ENCODE measurements at regions not wholly inside any gene's neighbourhood (a gene's known extent, or its start where the extent isn't known, plus 50 kb on each side); places are given as distances from the start of the nearest gene placed in this dataset.
"Not testable (repeated sequence)": the region's sequence is repeated elsewhere in the genome, so short reads cannot be mapped to it uniquely, and the experiment has no call there.

DNA sequence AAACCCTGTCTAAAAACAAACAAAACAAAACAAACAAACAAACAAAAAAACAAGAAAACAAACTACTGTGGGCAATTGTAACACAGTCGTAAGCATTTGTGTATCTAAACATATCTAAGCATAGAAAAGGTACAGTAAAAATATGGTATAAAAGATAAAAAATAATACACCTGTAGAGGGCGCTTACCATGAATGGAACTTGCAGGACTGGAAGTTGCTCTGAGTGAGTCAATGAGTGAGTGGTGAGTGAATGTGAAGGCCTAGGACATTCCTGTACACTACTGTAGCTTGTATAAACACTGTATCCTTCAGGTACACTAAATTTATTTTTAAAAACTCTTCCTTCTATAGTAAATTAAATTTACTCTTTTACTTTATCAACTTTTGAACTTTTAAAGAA lies 332.0 kb downstream of the ZNF248 start:
- H3K9me3 ChIP-seq; intact Hi-C loops (cut with DNase I; ENCODE audit: low total_unique reads): not testable (repeated sequence)
- TF ChIP-seq, protein P1, sequence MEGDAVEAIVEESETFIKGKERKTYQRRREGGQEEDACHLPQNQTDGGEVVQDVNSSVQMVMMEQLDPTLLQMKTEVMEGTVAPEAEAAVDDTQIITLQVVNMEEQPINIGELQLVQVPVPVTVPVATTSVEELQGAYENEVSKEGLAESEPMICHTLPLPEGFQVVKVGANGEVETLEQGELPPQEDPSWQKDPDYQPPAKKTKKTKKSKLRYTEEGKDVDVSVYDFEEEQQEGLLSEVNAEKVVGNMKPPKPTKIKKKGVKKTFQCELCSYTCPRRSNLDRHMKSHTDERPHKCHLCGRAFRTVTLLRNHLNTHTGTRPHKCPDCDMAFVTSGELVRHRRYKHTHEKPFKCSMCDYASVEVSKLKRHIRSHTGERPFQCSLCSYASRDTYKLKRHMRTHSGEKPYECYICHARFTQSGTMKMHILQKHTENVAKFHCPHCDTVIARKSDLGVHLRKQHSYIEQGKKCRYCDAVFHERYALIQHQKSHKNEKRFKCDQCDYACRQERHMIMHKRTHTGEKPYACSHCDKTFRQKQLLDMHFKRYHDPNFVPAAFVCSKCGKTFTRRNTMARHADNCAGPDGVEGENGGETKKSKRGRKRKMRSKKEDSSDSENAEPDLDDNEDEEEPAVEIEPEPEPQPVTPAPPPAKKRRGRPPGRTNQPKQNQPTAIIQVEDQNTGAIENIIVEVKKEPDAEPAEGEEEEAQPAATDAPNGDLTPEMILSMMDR (IDR thresholded peaks at IDR 0.05): peak in 2 of 7 experiments; percentile 18 to 26

DNA sequence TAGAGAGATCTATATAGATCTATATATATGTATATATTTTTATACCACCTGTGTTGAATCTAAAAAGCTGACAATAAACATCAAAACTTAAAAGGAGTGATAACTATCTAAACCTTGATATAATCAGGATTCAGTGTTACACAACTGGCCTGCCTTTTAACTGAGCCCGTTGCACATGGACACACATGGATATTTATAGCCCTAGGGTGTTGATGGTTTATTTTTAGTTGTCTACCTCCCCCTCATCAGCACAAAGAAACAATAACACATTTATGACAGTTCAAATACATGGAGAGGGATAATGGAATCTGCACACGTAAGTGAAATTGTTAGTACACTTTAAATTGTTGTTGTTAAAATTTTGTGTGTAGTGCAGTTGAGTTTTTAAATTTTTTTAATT lies 336.9 kb downstream of the ZNF248 start:
- Histone ChIP-seq H3K27me3 (no peaks in the 10 kb centered on the region), H3K36me3 (no peaks in the 10 kb centered on the region), H3K9me3 (no peaks in the 10 kb centered on the region), H3K27ac (no peak overlapping the region), H3K4me1 (no peaks in the 10 kb centered on the region), H3K4me3 (no peak overlapping the region)
- DNase-seq: no peak
- intact Hi-C loops (cut with DNase I; ENCODE audit: low total_unique reads): no loop called here
- TF ChIP-seq EP300 (IDR thresholded peaks at IDR 0.05) (no peak), POLR2AphosphoS5 (IDR thresholded peaks at IDR 0.05) (no peak), POLR2A (IDR thresholded peaks at IDR 0.05) (no peak)
- TF ChIP-seq, protein P1 (IDR thresholded peaks at IDR 0.05): no peak
- whole genome bisulfite sequencing, 5 donors: 70 to 77% (median 75%) methylated on average over 2 of the region's 2 CpGs

More for the DNA sequence above, 332.0 kb downstream of the ZNF248 start:
- WGBS, 5 donors: 29 to 47% (median 38%) methylated on average over 2 of the region's 2 CpGs
- not testable (repeated sequence) for H3K27ac ChIP-seq, H3K36me3 ChIP-seq, H3K4me1 ChIP-seq, H3K27me3 ChIP-seq, DNase-seq, H3K4me3 ChIP-seq

DNA sequence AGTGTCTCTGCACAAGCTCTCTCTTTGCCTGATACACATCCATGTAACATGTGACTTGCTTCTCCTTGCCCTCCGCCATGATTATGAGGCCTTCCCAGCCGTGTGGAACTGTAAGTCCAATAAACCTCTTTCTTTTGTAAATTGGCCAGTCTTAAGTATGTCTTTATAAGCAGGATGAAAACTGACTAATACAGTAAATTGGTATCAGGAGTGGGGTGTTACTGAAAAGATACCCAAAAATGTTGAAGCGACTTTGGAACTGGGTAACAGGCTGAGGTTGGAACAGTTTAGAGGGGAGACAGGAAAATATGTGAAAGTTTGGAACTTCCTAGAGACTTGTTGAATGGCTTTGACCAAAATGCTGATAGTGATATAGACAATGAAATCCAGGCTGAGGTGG lies 346.9 kb downstream of the ZNF248 start:
- DNase-seq; H3K4me3 ChIP-seq; intact Hi-C loops (cut with DNase I; ENCODE audit: low total_unique reads); H3K27me3 ChIP-seq; H3K27ac ChIP-seq; H3K4me1 ChIP-seq; H3K36me3 ChIP-seq: not testable (repeated sequence)
- WGBS, 5 donors: 79 to 86% (median 82%) methylated on average over 3 of the region's 3 CpGs
- H3K9me3 ChIP-seq: peaks cover 3 to 30% (median 23%) of the 10 kb centered on the region in 4 donors

DNA sequence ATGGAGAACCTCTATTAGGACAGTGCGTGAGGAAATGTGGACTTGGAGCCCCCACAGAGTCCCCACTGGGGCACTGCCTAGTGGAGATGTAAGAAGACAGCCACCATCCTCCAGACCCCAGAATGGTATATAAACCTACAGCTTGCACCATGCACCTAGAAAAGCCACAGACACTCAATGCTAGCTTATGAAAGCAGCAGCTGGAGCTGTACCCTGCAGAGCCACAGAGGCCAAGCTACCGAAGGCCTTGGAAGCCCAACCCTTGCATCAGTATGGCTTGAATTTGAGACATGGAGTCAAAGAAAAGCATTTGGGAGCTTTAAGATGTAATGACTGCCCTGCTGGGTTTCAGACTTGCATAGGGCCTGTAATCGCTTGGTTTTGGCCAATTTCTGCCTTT lies 361.3 kb downstream of the ZNF248 start:
- intact Hi-C loops (cut with DNase I; ENCODE audit: low total_unique reads): no loop called here
- WGBS, 5 donors: 79 to 88% (median 82%) methylated on average over 2 to 3 of the region's 3 CpGs
- Histone ChIP-seq H3K27ac (no peak overlapping the region), H3K27me3 (no peaks in the 10 kb centered on the region), H3K4me3 (no peak overlapping the region), H3K4me1 (no peaks in the 10 kb centered on the region), H3K36me3 (no peaks in the 10 kb centered on the region), H3K9me3 (peaks cover 0 to 4% (median 0%) of the 10 kb centered on the region in 4 donors)
- TF ChIP-seq POLR2AphosphoS5 (IDR thresholded peaks at IDR 0.05): no peak
- TF ChIP-seq, protein P1 (IDR thresholded peaks at IDR 0.05): no peak
- no peak for DNase-seq

DNA sequence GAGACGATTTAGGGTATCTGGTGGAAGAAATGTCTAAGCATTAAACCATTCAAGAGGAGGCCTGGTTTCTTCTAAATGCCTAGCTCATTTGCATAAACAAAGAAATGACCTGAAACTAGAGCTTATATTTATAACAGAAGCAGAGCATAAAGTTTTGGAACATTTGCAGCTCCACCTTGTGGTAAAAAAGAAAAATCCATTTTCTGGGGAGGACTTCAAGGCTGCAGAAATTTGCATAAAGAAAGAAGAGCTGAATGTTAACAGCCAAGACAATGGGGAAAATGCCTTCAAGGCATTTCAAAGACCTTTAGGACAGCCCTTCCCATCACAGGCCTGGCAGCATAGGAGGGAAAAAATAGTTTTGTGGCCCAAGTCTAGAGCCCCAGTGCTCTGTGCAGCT lies 362.0 kb downstream of the ZNF248 start:
- 34 to 61% (median 51%) methylated on average over 1 of the region's 1 CpG for WGBS, 5 donors
- intact Hi-C loops (cut with DNase I; ENCODE audit: low total_unique reads): no loop called here
- Histone ChIP-seq H3K9me3 (peaks cover 0 to 9% (median 0%) of the 10 kb centered on the region in 4 donors), H3K4me3 (no peak overlapping the region), H3K27me3 (no peaks in the 10 kb centered on the region), H3K27ac (no peak overlapping the region), H3K36me3 (no peaks in the 10 kb centered on the region), H3K4me1 (no peaks in the 10 kb centered on the region)
- TF ChIP-seq POLR2AphosphoS5 (IDR thresholded peaks at IDR 0.05): no peak
- TF ChIP-seq, protein P1 (IDR thresholded peaks at IDR 0.05): peak in 2 of 7 experiments; percentile 13 to 16
- no peak for DNase-seq

DNA sequence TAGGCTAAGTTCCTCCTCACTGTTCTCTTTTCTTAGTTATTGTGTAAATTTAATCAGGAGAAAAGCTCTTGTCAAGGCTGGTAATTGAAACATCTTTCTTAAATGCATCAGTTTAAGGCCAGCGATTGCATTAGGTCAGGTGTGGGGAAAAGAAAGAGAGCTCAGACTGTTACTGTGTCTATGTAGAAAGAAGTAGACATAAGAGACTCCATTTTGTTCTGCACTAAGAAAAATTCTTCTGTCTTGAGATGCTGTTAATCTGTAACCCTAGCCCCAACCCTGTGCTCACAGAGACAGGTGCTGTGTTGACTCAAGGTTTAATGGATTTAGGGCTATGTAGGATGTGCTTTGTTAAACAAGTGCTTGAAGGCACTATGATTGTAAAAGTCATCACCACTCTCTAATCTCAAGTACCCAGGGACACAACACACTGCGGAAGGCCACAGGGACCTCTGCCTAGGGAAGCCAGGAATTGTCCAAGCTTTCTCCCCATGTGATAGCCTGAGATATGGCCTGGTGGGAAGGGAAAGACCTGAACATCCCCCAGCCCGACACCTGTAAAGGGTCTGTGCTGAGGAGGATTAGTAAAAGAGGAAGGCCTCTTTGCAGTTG lies 364.1 kb downstream of the ZNF248 start:
- H3K4me1 ChIP-seq; H3K27ac ChIP-seq; H3K9me3 ChIP-seq; H3K36me3 ChIP-seq; H3K4me3 ChIP-seq; H3K27me3 ChIP-seq; DNase-seq; intact Hi-C loops (cut with DNase I; ENCODE audit: low total_unique reads): not testable (repeated sequence)
- 61 to 85% (median 80%) methylated on average over 3 of the region's 3 CpGs for WGBS, 5 donors
